NCI-H460 (cell line): ENCODE measurements at regions not wholly inside any gene's neighbourhood (a gene's known extent, or its start where the extent isn't known, plus 50 kb on each side); places are given as distances from the start of the nearest gene placed in this dataset.

Source experiments
- DNase-seq: peaks from one replicate; pipeline ENCODE4 v3.0.0-alpha.2; 2016; ENCODE audit warnings: low read depth; ENCODE audit errors: extremely low read depth
- small RNA-seq, 2 experiments: library from RNA; depleted of rRNA; stranded (forward); fragments of <200 nt; gene quantifications; one replicate each; pipeline ENCODE3, GENCODE V24; 2014

GRCh38 chr9:119435076-119435475 lies 65.8 kb upstream of the BRINP1 start:
- DNase-seq, result no peak

GRCh38 chr9:119432428-119432827 lies 63.2 kb upstream of the BRINP1 start:
- DNase-seq, result no peak

- no peak for DNase-seq
Measured at GRCh38 chr9:119429302-119429701, 60.1 kb upstream of the BRINP1 start.

GRCh38 chr9:119420231-119420630 lies 51.0 kb upstream of the BRINP1 start:
- DNase-seq, result no peak

Small RNAs in the stretch of these regions (small RNA-seq; reads per million reads assigned to genes)
- 0 reads per million in 2 experiments for gene MIR147A
